CMK (cell line): ENCODE measurements at regions not wholly inside any gene's neighbourhood (a gene's known extent, or its start where the extent isn't known, plus 50 kb on each side); places are given as distances from the start of the nearest gene placed in this dataset.
"Not testable (repeated sequence)": the region's sequence is repeated elsewhere in the genome, so short reads cannot be mapped to it uniquely, and the experiment has no call there.

Experiments
- DNase-seq: peaks from one replicate; pipeline ENCODE4 v3.0.0-alpha.2; 2010; ENCODE audit warnings: low read depth

- no peak for DNase-seq
Observed at GRCh38 chr2:62654876-62655359, 50.6 kb upstream of the EHBP1 start.

- no peak for DNase-seq
Observed at GRCh38 chr2:62654423-62654791, 51.1 kb upstream of the EHBP1 start.

DNA sequence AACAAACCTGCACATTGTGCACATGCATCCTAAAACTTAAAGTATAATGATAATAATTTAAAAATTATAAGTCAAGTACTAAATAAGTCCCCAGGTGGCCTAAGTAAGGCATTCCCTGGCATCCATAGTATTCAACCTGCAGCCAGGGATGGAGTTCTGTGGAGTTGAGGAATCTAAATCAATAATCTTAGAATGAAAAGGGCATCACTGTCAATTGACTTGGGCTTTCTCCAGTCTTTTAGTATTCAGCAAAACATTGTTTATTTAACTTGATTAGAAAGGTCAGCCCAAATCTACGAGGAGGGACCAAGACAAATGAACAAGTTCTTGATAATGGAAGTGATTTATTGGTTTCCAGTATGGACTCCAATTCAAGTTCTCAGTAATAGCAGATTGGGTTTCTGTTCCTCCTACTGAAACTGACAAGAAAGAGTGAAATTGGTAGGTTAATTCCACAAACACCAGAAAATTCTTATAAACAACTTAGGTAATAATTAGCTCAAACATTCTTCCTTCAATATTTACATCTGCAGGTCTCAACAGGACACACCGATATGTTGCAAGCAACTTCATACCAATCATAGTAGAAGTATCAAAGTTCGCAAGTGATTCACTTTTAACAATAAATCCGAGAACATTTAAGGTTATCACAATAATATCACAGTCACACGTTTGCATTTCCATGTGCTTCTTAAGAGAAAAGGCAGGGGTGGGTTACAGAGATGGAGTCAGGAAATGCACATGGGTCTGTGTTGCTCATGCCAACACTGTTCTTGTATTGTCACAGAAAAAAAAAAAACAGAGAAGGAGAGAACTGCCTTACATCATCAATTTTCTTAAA, 51.7 kb upstream of the EHBP1 start:
- DNase-seq, result no peak

DNA sequence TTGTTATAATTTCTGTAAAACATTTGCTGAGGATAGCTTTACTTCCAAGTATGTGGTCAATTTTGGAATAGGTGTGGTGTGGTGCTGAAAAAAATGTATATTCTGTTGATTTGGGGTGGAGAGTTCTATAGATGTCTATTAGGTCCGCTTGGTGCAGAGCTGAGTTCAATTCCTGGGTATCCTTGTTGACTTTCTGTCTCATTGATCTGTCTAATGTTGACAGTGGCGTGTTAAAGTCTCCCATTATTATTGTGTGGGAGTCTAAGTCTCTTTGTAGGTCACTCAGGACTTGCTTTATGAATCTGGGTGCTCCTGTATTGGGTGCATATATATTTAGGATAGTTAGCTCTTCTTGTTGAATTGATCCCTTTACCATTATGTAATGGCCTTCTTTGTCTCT, 56.4 kb upstream of the EHBP1 start:
- DNase-seq, result not testable (repeated sequence)

DNA sequence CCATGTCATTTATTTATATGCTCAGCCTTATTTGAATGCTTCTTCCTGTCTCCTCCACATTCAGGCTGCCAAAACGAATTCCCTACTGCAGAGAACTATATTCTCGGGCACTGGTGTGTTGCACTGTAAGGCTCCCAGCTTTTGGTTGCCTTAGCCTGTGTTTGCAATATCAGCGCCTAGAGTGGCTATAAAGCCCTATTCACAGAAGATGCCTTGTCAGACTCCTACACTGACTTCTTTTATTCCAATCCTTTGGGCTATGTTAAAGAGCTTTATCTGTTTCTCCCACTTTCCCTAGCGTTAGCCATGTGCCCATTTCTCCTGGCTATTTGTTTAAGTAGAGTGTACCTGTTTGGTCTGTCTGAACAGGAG, 62.4 kb upstream of the EHBP1 start:
- no peak for DNase-seq

DNA sequence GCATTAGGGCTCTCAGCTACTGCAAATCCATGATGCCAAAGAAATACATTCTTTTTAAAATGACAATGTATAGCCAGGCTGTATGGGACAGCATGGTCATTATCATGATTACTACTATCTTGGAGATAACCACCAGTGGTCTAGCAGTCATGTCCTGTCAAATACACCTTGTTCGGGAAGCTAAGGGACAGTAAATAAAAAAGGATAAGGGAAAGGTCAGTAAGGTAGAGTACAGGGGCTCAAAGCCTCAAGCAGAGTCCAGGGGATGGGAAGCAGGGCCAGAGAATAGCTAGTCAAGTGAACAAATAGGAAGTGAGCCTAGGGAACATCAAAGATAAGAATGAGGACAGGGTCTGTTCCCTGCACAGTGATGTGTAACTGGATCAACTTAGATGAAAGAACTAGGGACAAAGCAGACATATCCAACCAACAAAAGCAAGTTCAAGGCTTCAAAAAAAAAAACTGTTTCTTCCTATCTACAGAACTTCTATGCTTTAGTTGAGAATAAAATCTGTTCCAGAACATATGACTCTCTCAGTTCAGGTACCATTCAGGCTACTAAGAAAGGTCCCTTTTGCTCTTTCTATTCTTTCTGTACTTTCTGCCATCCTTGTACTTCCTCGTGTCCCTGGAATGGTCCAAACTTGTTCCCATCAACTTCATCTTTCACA, 62.9 kb upstream of the EHBP1 start:
- no peak for DNase-seq

GRCh38 chr2:62641936-62642335, 63.6 kb upstream of the EHBP1 start:
- DNase-seq, result no peak

DNA sequence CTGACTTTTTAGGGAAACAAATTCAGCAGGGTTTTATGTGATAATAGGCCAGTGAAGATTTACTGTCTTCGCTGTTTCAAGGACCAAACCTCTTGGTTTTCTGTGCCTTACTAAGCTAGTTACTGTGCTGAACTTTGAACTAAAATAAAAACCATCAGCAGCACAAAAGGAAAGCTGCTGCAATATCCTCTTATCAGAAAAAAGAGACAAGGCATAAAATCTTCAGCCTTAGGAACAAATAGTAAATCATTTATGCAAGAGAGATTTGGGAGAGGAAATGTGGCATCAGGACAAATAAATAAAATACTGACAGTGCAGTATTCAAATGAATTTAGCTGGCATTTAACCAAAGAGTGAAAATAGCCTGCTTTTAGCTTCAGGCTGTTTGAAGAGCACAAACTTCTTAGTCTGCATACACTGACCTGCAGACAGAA, 64.1 kb upstream of the EHBP1 start:
- no peak for DNase-seq

GRCh38 chr2:62631160-62632085, 74.1 kb upstream of the EHBP1 start:
- DNase-seq, result no peak

- DNase-seq, result not testable (repeated sequence)
Observed at GRCh38 chr2:62630206-62630605, 75.3 kb upstream of the EHBP1 start.

DNA sequence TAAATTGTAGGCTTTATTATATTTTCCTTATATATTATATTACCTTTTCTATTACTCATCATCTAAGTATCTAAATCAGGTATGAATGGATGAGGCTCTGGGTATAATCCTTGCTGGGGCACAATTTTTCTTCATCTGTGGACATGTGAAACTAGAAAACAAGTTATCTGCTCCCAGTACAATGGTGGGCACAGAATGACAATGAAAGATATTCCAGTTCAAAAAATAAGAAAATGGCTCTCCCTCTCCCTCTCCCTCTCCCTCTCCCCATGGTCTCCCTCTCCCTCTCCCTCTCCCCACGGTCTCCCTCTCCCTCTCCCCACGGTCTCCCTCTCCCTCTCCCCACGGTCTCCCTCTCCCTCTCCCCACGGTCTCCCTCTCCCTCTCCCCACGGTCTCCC, 76.2 kb upstream of the EHBP1 start:
- DNase-seq, result not testable (repeated sequence)

GRCh38 chr2:62627667-62628066, 77.8 kb upstream of the EHBP1 start:
- no peak for DNase-seq

- no peak for DNase-seq
Observed at GRCh38 chr2:62624855-62625254, 80.7 kb upstream of the EHBP1 start.

DNA sequence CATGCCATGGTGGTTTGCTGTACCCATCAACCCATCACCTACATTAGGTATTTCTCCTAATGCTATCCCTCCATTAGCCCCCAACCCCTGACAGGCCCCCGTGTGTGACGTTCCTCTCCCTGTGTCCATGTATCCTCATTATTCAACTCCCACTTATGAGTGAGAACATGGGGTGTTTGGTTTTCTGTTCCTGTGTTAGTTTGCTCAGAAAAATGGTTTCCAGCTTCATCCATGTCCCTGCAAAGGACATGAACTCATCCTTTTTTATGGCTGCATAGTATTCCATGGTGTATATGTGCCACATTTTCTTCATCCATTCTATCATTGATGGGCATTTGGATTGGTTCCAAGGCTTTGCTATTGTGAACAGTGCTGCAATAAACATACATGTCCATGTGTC, 89.0 kb upstream of the EHBP1 start:
- not testable (repeated sequence) for DNase-seq

GRCh38 chr2:62611854-62612253, 93.7 kb upstream of the EHBP1 start:
- DNase-seq, result no peak

DNA sequence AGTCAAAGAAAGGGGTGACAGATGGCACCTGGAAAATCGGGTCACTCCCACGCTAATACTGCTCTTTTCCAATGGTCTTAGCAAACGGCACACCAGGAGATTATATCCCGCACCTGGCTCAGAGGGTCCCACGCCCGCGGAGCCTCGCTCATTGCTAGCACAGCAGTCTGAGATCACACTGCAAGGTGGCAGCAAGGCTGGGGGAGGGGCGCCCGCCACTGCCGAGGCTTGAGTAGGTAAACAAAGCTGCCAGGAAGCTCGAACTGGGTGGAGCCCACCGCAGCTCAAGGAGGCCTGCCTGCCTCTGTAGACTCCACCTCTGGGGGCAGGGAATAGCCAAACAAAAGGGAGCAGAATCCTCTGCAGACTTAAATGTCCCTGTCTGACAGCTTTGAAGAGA, 99.5 kb upstream of the TMEM17 start:
- DNase-seq, result not testable (repeated sequence)

- no peak for DNase-seq
Observed at GRCh38 chr2:62604336-62604735, 98.3 kb upstream of the TMEM17 start.

- DNase-seq, result no peak
Observed at GRCh38 chr2:62603154-62603712, 97.2 kb upstream of the TMEM17 start.

- not testable (repeated sequence) for DNase-seq
Observed at GRCh38 chr2:62599674-62600410, 93.8 kb upstream of the TMEM17 start.

DNA sequence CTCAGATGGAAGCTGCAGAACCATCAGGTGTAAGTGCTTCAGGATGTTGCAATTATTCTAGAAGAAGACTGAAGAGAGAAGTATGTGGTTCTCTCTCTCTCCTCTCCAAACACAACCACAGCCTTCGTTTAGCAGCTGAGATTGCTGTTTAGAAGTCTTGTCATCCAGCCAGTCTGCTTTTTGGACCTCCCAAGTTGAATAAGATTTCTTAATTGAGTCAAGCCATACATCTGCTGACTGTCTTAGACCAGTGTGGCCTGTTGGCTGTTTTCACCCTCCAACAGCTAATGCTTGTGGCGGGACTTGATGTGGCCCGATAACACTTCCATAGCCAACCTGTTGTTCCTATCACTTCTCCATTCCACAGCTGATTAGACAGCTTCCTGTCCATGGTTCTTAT, 91.3 kb upstream of the TMEM17 start:
- no peak for DNase-seq
